DND-41 (cell line): ENCODE measurements at regions not wholly inside any gene's neighbourhood (a gene's known extent, or its start where the extent isn't known, plus 50 kb on each side); places are given as distances from the start of the nearest gene placed in this dataset.
"Not testable (repeated sequence)": the region's sequence is repeated elsewhere in the genome, so short reads cannot be mapped to it uniquely, and the experiment has no call there.

Source experiments
- ATAC-seq: fragments of 200-7000 bp; cut with Tn5 transposase; 3 replicates; pipeline ENCODE4 v1.9.1; 2021; ENCODE audit warnings: low read depth; ENCODE audit not compliant: insufficient read depth
- DNase-seq: peaks from one replicate; pipeline ENCODE4 v3.0.0-alpha.2; 2020
- H2AFZ ChIP-seq: 2 replicates; pipeline ENCODE4 v1.6.0; 2012; ENCODE audit warnings: low read depth, low read length
- H3K27ac ChIP-seq: 2 replicates; pipeline ENCODE4 v1.5.1; 2012; ENCODE audit warnings: low read length, inconsistent platforms
- H3K27me3 ChIP-seq: fragments of 200-600 bp; sonication (generic); 2 replicates; pipeline ENCODE4 v1.6.0; 2012; ENCODE audit warnings: low read length, mild to moderate bottlenecking, inconsistent platforms; ENCODE audit not compliant: insufficient read depth, poor library complexity
- H3K36me3 ChIP-seq: 2 replicates; pipeline ENCODE4 v1.5.1; 2012; ENCODE audit warnings: low read length, inconsistent platforms; ENCODE audit not compliant: insufficient read depth
- H3K4me1 ChIP-seq: 2 replicates; pipeline ENCODE4 v1.5.1; 2012; ENCODE audit warnings: mild to moderate bottlenecking, low read length; ENCODE audit not compliant: insufficient read depth
- H3K4me2 ChIP-seq: 2 replicates; pipeline ENCODE4 v1.6.0; 2012; ENCODE audit warnings: mild to moderate bottlenecking, moderate library complexity, low read length, inconsistent platforms; ENCODE audit not compliant: insufficient read depth
- H3K4me3 ChIP-seq, 2 experiments: fragments of 200-600 bp in 1 of 2; shearing (Covaris generic) in 1 of 2; 2 replicates each; pipeline ENCODE4 v1.5.1; 2012 to 2016; ENCODE audit warnings: inconsistent platforms in 2 of 2, low read length in 2 of 2, mild to moderate bottlenecking in 2 of 2, low read depth in 1 of 2, moderate library complexity in 1 of 2
- H3K79me2 ChIP-seq: 2 replicates; pipeline ENCODE4 v1.6.0; 2012; ENCODE audit warnings: low read length, inconsistent platforms; ENCODE audit not compliant: insufficient read depth
- H3K9ac ChIP-seq: 2 replicates; pipeline ENCODE4 v1.6.0; 2012; ENCODE audit warnings: low read depth, mild to moderate bottlenecking, inconsistent platforms, low read length, moderate library complexity
- H3K9me3 ChIP-seq: 2 replicates; pipeline ENCODE4 v1.5.1; 2012; ENCODE audit warnings: low read length, moderate library complexity, mild to moderate bottlenecking, inconsistent platforms; ENCODE audit not compliant: insufficient read depth, severe bottlenecking
- H4K20me1 ChIP-seq: 2 replicates; pipeline ENCODE4 v1.6.0; 2012; ENCODE audit warnings: low read length; ENCODE audit not compliant: insufficient read depth
- CTCF ChIP-seq: IDR thresholded peaks from 2 replicates; pipeline ENCODE4 v1.5.1; 2012; ENCODE audit warnings: borderline replicate concordance, low read length, moderate library complexity, mild to moderate bottlenecking; ENCODE audit not compliant: poor library complexity, severe bottlenecking; ENCODE audit errors: extremely low read depth
- EZH2 ChIP-seq: IDR thresholded peaks from 3 replicates; pipeline ENCODE4 v1.6.1; 2012; ENCODE audit warnings: borderline replicate concordance, low read depth, mild to moderate bottlenecking, moderate library complexity, low read length, inconsistent platforms; ENCODE audit not compliant: severe bottlenecking

GRCh38 chr7:116404389-116404788, 95.1 kb upstream of the CAV2 start:
- H3K27ac ChIP-seq, result no peak overlapping the region
- H3K9me3 ChIP-seq, result no peaks in the 10 kb centered on the region
- H3K4me1 ChIP-seq, result no peaks in the 10 kb centered on the region
- no peaks in the 10 kb centered on the region for H3K36me3 ChIP-seq
- no peak overlapping the region for H3K4me2 ChIP-seq
- TF ChIP-seq EZH2 (no peak), CTCF (no peak)
- ATAC-seq (no peak), DNase-seq (no peak)
- no peak overlapping the region for H3K9ac ChIP-seq
- no peaks in the 10 kb centered on the region for H3K79me2 ChIP-seq
- peaks cover 5% of the 10 kb centered on the region for H3K27me3 ChIP-seq
- no peak overlapping the region for H2AFZ ChIP-seq
- H4K20me1 ChIP-seq, result no peaks in the 10 kb centered on the region
- no peak overlapping the region for H3K4me3 ChIP-seq

GRCh38 chr7:116405810-116406209, 93.7 kb upstream of the CAV2 start:
- H3K79me2 ChIP-seq, result no peaks in the 10 kb centered on the region
- no peaks in the 10 kb centered on the region for H3K4me1 ChIP-seq
- TF ChIP-seq EZH2, result no peak
- no peak for TF ChIP-seq CTCF
- no peak for ATAC-seq
- no peaks in the 10 kb centered on the region for H4K20me1 ChIP-seq
- peaks cover 5% of the 10 kb centered on the region for H3K27me3 ChIP-seq
- no peak overlapping the region for H3K4me3 ChIP-seq
- H3K9me3 ChIP-seq, result no peaks in the 10 kb centered on the region
- no peak overlapping the region for H2AFZ ChIP-seq
- no peak overlapping the region for H3K9ac ChIP-seq
- H3K27ac ChIP-seq, result no peak overlapping the region
- DNase-seq, result no peak
- no peaks in the 10 kb centered on the region for H3K36me3 ChIP-seq
- no peak overlapping the region for H3K4me2 ChIP-seq

GRCh38 chr7:116407165-116407564, 92.4 kb upstream of the CAV2 start:
- Histone ChIP-seq H2AFZ (no peak overlapping the region), H3K4me2 (no peak overlapping the region), H3K27me3 (peaks cover 5% of the 10 kb centered on the region), H3K9me3 (no peaks in the 10 kb centered on the region), H3K9ac (no peak overlapping the region), H3K36me3 (no peaks in the 10 kb centered on the region), H3K4me1 (no peaks in the 10 kb centered on the region), H4K20me1 (no peaks in the 10 kb centered on the region), H3K4me3 (no peak overlapping the region), H3K79me2 (no peaks in the 10 kb centered on the region), H3K27ac (no peak overlapping the region)
- TF ChIP-seq CTCF, result no peak
- TF ChIP-seq EZH2, result no peak
- ATAC-seq (no peak), DNase-seq (no peak)

- Histone ChIP-seq H4K20me1 (no peaks in the 10 kb centered on the region), H3K79me2 (no peaks in the 10 kb centered on the region), H3K9me3 (no peaks in the 10 kb centered on the region), H3K27me3 (peaks cover 5% of the 10 kb centered on the region), H3K4me2 (no peak overlapping the region), H3K4me1 (no peaks in the 10 kb centered on the region), H3K9ac (no peak overlapping the region), H2AFZ (no peak overlapping the region), H3K4me3 (no peak overlapping the region), H3K36me3 (no peaks in the 10 kb centered on the region), H3K27ac (no peak overlapping the region)
- TF ChIP-seq EZH2, result no peak
- no peak for TF ChIP-seq CTCF
- DNase-seq, result no peak
- ATAC-seq, result no peak
Measured at GRCh38 chr7:116408166-116408565, 91.4 kb upstream of the CAV2 start.

GRCh38 chr7:116408831-116409453, 90.6 kb upstream of the CAV2 start:
- H3K4me2 ChIP-seq, H3K4me3 ChIP-seq, H3K4me1 ChIP-seq, H3K79me2 ChIP-seq, H3K27me3 ChIP-seq, ATAC-seq, H2AFZ ChIP-seq, H4K20me1 ChIP-seq, H3K9ac ChIP-seq, DNase-seq, H3K27ac ChIP-seq, H3K36me3 ChIP-seq, H3K9me3 ChIP-seq: not testable (repeated sequence)
